Fibroblast of lung (primary cell): ENCODE measurements at regions not wholly inside any gene's neighbourhood (a gene's known extent, or its start where the extent isn't known, plus 50 kb on each side); places are given as distances from the start of the nearest gene placed in this dataset.

Experiments used
- CTCF ChIP-seq, 2 donors: IDR thresholded peaks in 1 of 2; conservative IDR thresholded peaks in 1 of 2; 1 replicate in 1 of 2; 2 replicates in 1 of 2; pipeline ENCODE4 v1.5.1; 2011 to 2012; ENCODE audit warnings: low read length in 2 of 2, control low read depth in 1 of 2, inconsistent platforms in 1 of 2, low read depth in 1 of 2, mild to moderate bottlenecking in 1 of 2
- EZH2 ChIP-seq: IDR thresholded peaks from 2 replicates; pipeline ENCODE4 v1.5.1; 2012; ENCODE audit warnings: low read length, control low read depth, mild to moderate bottlenecking; ENCODE audit errors: missing control alignments

GRCh38 chr14:71651228-71651627, 281.0 kb upstream of the RGS6 start:
- no peak for TF ChIP-seq CTCF (conservative IDR thresholded peaks at IDR 0.05 in 1 of 2, IDR thresholded peaks at IDR 0.05 in 1 of 2; ENCODE audit: low read depth in 1 of 2, low read length in 2 of 2)
- no peak for TF ChIP-seq EZH2
